Nephron progenitor cell (in vitro differentiated cells): ENCODE measurements at regions not wholly inside any gene's neighbourhood (a gene's known extent, or its start where the extent isn't known, plus 50 kb on each side); places are given as distances from the start of the nearest gene placed in this dataset.

Source experiments
- DNase-seq: peaks from one replicate; pipeline ENCODE4 v3.0.0; 2021
- H3K27ac Mint-ChIP-seq: 2 replicates; pipeline ENCODE4 v1.8.0; 2021; ENCODE audit warnings: mild to moderate bottlenecking, moderate library complexity, mixed read lengths
- H3K27me3 Mint-ChIP-seq: 2 replicates; pipeline ENCODE4 v1.8.0; 2021; ENCODE audit warnings: mild to moderate bottlenecking, low read depth, mixed read lengths; ENCODE audit not compliant: poor library complexity
- H3K36me3 Mint-ChIP-seq: 2 replicates; pipeline ENCODE4 v1.8.0; 2021; ENCODE audit warnings: low read depth, mixed read lengths
- H3K4me1 Mint-ChIP-seq: 2 replicates; pipeline ENCODE4 v1.8.0; 2021; ENCODE audit warnings: mixed read lengths
- H3K4me3 Mint-ChIP-seq: 2 replicates; pipeline ENCODE4 v1.8.0; 2021; ENCODE audit warnings: mild to moderate bottlenecking, moderate library complexity, mixed read lengths
- H3K9me3 Mint-ChIP-seq: 2 replicates; pipeline ENCODE4 v1.8.0; 2021; ENCODE audit warnings: mild to moderate bottlenecking, moderate library complexity, mixed read lengths
- CTCF ChIP-seq: fragments of 200-600 bp; sonication (generic); IDR thresholded peaks from 2 replicates; pipeline ENCODE4 v1.5.0; 2021; ENCODE audit warnings: antibody characterized with exemption

GRCh38 chr10:35940141-35941041 lies 298.3 kb upstream of the FZD8 start:
- no peaks in the 10 kb centered on the region for H3K36me3 Mint-ChIP-seq

GRCh38 chr10:35938160-35938559 lies 296.1 kb upstream of the FZD8 start:
- Mint-ChIP-seq H3K4me3 (no peak overlapping the region), H3K9me3 (no peaks in the 10 kb centered on the region), H3K4me1 (peaks cover 43% of the 10 kb centered on the region), H3K36me3 (no peaks in the 10 kb centered on the region), H3K27ac (no peak overlapping the region), H3K27me3 (peaks cover 4% of the 10 kb centered on the region)
- DNase-seq, result no peak
- TF ChIP-seq CTCF, result no peak

More at GRCh38 chr10:35940141-35941041, 298.3 kb upstream of the FZD8 start:
- Mint-ChIP-seq H3K4me3 (no peak overlapping the region), H3K4me1 (peaks cover 34% of the 10 kb centered on the region), H3K27me3 (peaks cover 12% of the 10 kb centered on the region), H3K9me3 (no peaks in the 10 kb centered on the region), H3K27ac (no peak overlapping the region)
- DNase-seq, result peak; percentile 20
- no peak for TF ChIP-seq CTCF

GRCh38 chr10:35937546-35937945 lies 295.4 kb upstream of the FZD8 start:
- H3K36me3 Mint-ChIP-seq, result no peaks in the 10 kb centered on the region
- no peak for DNase-seq
- no peak for TF ChIP-seq CTCF
- H3K4me1 Mint-ChIP-seq, result peaks cover 43% of the 10 kb centered on the region
- no peak overlapping the region for H3K4me3 Mint-ChIP-seq
- peaks cover 4% of the 10 kb centered on the region for H3K27me3 Mint-ChIP-seq
- H3K27ac Mint-ChIP-seq, result no peak overlapping the region
- H3K9me3 Mint-ChIP-seq, result no peaks in the 10 kb centered on the region

- Mint-ChIP-seq H3K4me1 (peaks cover 14% of the 10 kb centered on the region), H3K4me3 (no peak overlapping the region), H3K27me3 (peaks cover 4% of the 10 kb centered on the region), H3K27ac (no peak overlapping the region), H3K9me3 (no peaks in the 10 kb centered on the region), H3K36me3 (no peaks in the 10 kb centered on the region)
- DNase-seq, result no peak
- TF ChIP-seq CTCF, result no peak
These were observed 292.5 kb upstream of the FZD8 start for GRCh38 chr10:35934642-35934995.

- no peak overlapping the region for H3K4me3 Mint-ChIP-seq
- TF ChIP-seq CTCF, result no peak
- no peak overlapping the region for H3K27ac Mint-ChIP-seq
- H3K27me3 Mint-ChIP-seq, result peaks cover 4% of the 10 kb centered on the region
- no peaks in the 10 kb centered on the region for H3K9me3 Mint-ChIP-seq
- no peaks in the 10 kb centered on the region for H3K36me3 Mint-ChIP-seq
- no peak for DNase-seq
- H3K4me1 Mint-ChIP-seq, result peaks cover 13% of the 10 kb centered on the region
These were observed 292.0 kb upstream of the FZD8 start for GRCh38 chr10:35933940-35934641.
